Endothelial cell of umbilical vein (primary cell): ENCODE measurements at regions not wholly inside any gene's neighbourhood (a gene's known extent, or its start where the extent isn't known, plus 50 kb on each side); places are given as distances from the start of the nearest gene placed in this dataset.

Experiments
- CTCF ChIP-seq, 2 donors: IDR thresholded peaks; 1 replicate in 1 of 2; 2 replicates in 1 of 2; pipeline ENCODE4 v1.5.1; 2011; ENCODE audit warnings: low read length in 2 of 2, mild to moderate bottlenecking in 2 of 2, moderate library complexity in 2 of 2, control low read depth in 1 of 2, inconsistent platforms in 1 of 2, low read depth in 1 of 2; ENCODE audit not compliant: insufficient read depth in 1 of 2; ENCODE audit errors: extremely low read depth in 1 of 2
- EZH2 ChIP-seq: IDR thresholded peaks from 2 replicates; pipeline ENCODE4 v1.6.1; 2012; ENCODE audit warnings: borderline replicate concordance, low read depth, mild to moderate bottlenecking, moderate library complexity, low read length, inconsistent platforms; ENCODE audit not compliant: severe bottlenecking
- FOS ChIP-seq: IDR thresholded peaks from 2 replicates; pipeline ENCODE4 v1.6.1; 2011; ENCODE audit warnings: mild to moderate bottlenecking, low read length, moderate library complexity, borderline replicate concordance; ENCODE audit not compliant: insufficient read depth
- MAX ChIP-seq: IDR thresholded peaks from 2 replicates; pipeline ENCODE4 v1.6.1; 2011; ENCODE audit not compliant: insufficient read depth, insufficient read length
- MYC ChIP-seq: IDR thresholded peaks from one replicate; pipeline ENCODE4 v1.6.1; 2011; ENCODE audit warnings: mild to moderate bottlenecking, low read depth, low read length
- POLR2A ChIP-seq: IDR thresholded peaks from 2 replicates; pipeline ENCODE4 v1.6.1; 2012; ENCODE audit warnings: low read depth, mild to moderate bottlenecking, control low read depth, low read length
- POLR2AphosphoS5 ChIP-seq: IDR thresholded peaks from 2 replicates; pipeline ENCODE4 v1.6.1; 2012; ENCODE audit warnings: low read depth, mild to moderate bottlenecking, control low read depth, low read length, moderate library complexity; ENCODE audit not compliant: insufficient read depth

DNA sequence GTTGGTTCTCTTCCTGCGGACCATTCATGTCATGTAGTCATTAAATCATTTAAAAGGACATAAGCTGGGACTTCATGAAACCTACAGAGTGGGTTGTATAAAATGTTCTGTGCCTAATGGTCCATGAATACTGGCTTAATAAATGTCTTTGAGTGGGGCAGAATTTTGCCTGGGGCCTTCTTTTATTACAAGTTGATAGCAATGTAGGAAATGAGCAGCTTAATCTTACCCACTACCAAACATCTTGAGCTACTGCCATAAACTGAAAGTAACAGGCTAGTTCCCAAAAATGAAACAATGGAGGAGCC is 130.9 kb downstream of the TMEM17 start:
- TF ChIP-seq CTCF (IDR thresholded peaks at IDR 0.05; ENCODE audit: extremely low read depth in 1 of 2, insufficient read depth in 1 of 2, low read depth in 1 of 2, low read length in 2 of 2): no peak
- no peak for TF ChIP-seq POLR2A
- TF ChIP-seq FOS: no peak
- no peak for TF ChIP-seq MAX
- no peak for TF ChIP-seq POLR2AphosphoS5
- TF ChIP-seq EZH2: no peak
- TF ChIP-seq MYC: no peak
